Fibroblast of lung (primary cell): ENCODE measurements at regions not wholly inside any gene's neighbourhood (a gene's known extent, or its start where the extent isn't known, plus 50 kb on each side); places are given as distances from the start of the nearest gene placed in this dataset.

Experiments used
- CTCF ChIP-seq, 2 donors: IDR thresholded peaks in 1 of 2; conservative IDR thresholded peaks in 1 of 2; 1 replicate in 1 of 2; 2 replicates in 1 of 2; pipeline ENCODE4 v1.5.1; 2011 to 2012; ENCODE audit warnings: low read length in 2 of 2, control low read depth in 1 of 2, inconsistent platforms in 1 of 2, low read depth in 1 of 2, mild to moderate bottlenecking in 1 of 2
- EZH2 ChIP-seq: IDR thresholded peaks from 2 replicates; pipeline ENCODE4 v1.5.1; 2012; ENCODE audit warnings: low read length, control low read depth, mild to moderate bottlenecking; ENCODE audit errors: missing control alignments

- TF ChIP-seq CTCF (conservative IDR thresholded peaks at IDR 0.05 in 1 of 2, IDR thresholded peaks at IDR 0.05 in 1 of 2; ENCODE audit: low read depth in 1 of 2, low read length in 2 of 2) (no peak), EZH2 (no peak)
Measured at GRCh38 chr1:229105822-229106525, 164.9 kb upstream of the RAB4A start.
